ACHN (cell line): ENCODE measurements at regions not wholly inside any gene's neighbourhood (a gene's known extent, or its start where the extent isn't known, plus 50 kb on each side); places are given as distances from the start of the nearest gene placed in this dataset.
"Not testable (repeated sequence)": the region's sequence is repeated elsewhere in the genome, so short reads cannot be mapped to it uniquely, and the experiment has no call there.

Experiments used
- DNase-seq: peaks from one replicate; pipeline ENCODE4 v3.0.0-alpha.2; 2015
- in situ Hi-C: cut with HindIII; loops from 2 replicates; pipeline ENCODE4 v1.10.0; 2017; ENCODE audit warnings: low sequenced_read_pairs, low pct_ligation_motif_present, low pct_unique_long_range_greater_than_20kb

GRCh38 chr6:126963077-126963809, 155.2 kb upstream of the RSPO3 start:
- in situ Hi-C loops, result no loop called here
- no peak for DNase-seq

DNA sequence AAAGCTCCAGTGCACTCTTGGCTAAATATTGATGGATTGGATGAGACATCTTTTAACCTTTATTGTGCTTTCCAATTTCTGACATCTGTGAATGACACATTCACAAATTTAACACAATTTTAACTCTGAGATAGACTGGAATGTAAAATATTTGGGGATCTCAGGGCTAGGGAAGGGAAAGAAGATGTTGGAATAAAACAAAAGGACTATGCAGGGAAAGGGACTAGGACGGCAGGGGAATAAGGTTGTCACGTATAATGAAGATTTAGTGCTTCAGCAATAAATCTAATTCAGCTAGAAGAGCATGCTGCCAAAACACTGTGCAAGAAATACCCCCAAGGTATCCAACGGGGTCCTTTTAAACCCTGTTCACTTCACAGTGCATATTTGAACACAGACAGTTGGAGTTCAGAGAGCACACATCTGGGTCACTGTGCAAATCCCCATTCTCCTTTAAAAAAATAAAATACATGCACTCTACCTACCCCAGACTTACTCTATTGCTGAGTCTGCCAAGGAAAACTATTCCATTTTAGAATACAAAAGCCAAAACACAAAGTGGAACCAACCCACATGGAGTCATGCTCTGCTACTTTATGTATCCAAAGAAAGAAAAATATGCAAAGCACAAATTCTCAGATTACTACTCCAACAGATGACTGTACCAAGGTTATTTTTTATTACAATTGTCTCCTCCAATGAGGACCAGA, 151.0 kb upstream of the RSPO3 start:
- in situ Hi-C loops, result no loop called here
- peak; percentile 32 for DNase-seq

DNA sequence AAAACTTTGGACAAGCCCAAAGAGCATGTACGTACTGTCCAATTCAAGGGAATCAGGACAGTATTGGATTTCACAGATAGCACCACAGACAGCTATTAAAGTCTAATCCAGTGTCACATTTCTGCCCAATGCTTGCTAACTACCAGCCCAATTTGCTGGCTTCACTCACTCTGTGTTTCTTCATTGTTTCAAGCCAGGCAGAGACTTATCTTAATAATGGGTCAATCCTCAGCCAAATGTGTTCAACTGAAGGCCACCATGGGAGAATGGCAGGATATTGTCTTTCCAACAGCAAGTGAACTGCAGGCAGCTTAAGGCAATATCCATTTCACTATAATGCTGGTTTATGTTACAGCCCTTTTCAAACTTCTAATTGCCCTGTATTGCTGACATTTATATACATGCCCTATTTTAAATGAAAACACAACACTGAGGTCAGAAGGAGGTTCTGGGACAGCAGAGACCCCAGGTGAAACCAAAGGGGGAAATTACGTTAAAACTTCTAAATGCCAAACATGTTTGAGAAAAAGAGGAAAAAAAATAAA, 142.1 kb upstream of the RSPO3 start:
- in situ Hi-C loops, result no loop called here
- DNase-seq, result no peak

DNA sequence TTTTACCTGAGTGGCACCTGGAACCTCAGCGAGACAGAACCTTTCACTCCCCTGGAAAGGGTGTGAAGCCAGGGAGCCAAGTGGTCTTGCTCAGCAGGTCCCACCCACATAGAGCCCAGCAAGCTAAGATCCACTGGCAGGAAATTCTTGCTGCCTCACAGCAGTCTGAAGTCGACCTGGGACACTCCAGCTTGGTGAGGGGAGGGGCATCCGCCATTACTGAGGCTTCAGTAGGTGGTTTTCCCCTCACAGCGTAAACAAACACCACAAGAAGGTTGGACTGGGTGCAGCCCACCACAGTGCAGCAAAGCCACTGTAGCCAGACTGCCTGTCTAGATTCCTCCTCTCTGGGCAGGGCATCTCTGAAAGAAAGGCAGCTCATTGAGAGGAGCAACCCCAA, 134.7 kb upstream of the RSPO3 start:
- no peak for DNase-seq
- in situ Hi-C loops, result no loop called here

- not testable (repeated sequence) for DNase-seq
These were observed 130.3 kb upstream of the RSPO3 start for GRCh38 chr6:126988125-126988524.

GRCh38 chr6:127000631-127001030, 117.8 kb upstream of the RSPO3 start:
- in situ Hi-C loops, result no loop called here
- no peak for DNase-seq

More at GRCh38 chr6:126988125-126988524, 130.3 kb upstream of the RSPO3 start:
- in situ Hi-C loops, result not testable (repeated sequence)

DNA sequence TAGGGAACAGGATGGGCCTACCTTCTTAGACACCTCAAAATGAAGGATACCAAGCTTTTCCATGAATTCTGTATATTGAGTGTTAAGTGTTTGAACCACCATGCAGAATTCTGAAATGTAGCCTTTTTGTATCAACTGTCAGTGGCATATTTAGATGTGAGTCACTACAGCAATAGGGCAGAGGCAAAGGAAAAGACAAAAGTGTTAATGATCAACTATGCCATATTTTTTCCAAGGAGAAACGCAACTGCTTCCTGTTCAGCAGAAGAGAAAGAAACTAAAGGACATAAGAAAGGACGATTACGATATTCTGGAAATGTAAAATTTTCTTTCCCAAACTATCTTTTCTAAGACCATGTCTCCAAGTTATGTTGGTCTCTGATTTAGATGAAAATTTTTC, 104.6 kb upstream of the RSPO3 start:
- DNase-seq, result peak; percentile 83
- in situ Hi-C loops, result no loop called here

GRCh38 chr6:127015858-127016257, 102.6 kb upstream of the RSPO3 start:
- in situ Hi-C loops, result no loop called here
- no peak for DNase-seq

DNA sequence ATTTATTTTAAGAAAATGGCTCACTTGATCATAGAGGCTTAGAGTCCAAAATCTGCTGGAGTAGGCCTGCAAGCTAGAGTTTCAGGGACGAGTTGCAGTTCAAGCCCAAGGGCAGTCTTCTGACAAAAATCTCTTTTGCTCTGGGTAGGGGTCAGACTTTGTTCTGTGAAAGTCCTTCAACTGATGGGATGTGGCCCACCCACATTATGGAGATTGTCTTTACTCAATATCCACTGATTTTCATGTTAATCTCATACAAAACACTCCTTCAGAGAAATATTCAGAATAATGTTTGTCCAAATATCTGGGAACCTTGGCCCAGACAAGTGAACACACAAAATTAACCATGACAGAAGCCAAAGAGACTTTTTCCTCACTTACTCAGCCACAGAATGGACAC, 98.6 kb upstream of the RSPO3 start:
- in situ Hi-C loops, result no loop called here
- no peak for DNase-seq

- in situ Hi-C loops, result no loop called here
- DNase-seq, result no peak
These were observed 96.2 kb upstream of the RSPO3 start for GRCh38 chr6:127022302-127022701.

DNA sequence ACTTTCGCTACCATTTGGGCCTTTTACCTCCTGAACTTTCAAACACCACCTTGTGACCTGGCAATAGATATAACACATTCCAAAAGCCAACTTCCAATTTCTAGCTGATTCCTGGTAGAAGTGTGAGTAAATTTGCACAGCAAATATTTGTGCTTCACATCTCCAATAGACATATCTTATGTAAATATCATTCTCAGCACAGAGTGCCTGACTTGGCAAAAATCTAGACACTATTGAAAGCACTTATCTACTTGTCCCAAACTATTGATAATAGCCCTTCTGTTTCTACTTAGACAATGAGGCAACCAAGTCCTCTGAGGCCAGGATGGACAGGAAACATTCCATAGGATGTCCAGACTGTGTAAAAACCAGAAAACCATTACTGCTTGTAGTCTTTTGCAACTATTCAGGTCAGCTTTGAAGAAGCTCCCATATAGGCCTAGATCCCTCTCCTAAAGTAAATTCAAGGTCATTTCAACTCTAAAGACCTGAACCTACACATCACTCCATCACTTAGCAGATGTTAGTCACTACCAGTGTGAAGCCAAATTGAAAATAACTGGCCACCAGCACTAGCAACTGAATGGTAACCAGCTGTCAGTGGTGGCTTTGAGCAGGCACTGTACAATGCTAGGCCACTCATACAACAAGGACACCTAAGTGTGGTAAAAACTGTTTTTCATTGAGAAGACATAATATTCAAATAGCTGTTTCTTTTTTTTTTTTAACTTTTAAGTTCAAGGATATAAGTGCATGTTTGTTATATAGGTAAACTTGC, 95.3 kb upstream of the RSPO3 start:
- in situ Hi-C loops, result no loop called here
- no peak for DNase-seq

DNA sequence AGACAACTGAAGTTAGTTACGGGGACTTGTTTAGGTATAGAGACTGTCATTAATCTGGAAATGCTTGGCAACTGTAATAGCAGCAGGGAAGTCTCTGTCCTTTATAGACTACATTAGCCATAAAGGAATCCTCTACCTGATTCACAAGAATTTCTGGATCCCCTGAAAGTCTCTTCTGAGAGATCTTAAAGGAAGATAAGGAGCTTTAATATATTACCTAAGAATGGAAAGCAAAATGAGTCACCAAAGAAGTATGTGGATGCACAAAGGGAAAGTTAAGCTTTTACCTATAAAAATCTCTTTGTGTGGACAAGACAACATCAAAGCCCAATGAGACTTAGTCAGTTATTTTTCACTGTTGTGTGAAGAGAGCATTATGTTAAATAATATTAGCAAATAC, 92.2 kb upstream of the RSPO3 start:
- peak; percentile 72 for DNase-seq
- in situ Hi-C loops, result no loop called here

- DNase-seq, result no peak
- in situ Hi-C loops, result no loop called here
These were observed 88.4 kb upstream of the RSPO3 start for GRCh38 chr6:127030111-127030510.

GRCh38 chr6:127030836-127031235, 87.6 kb upstream of the RSPO3 start:
- in situ Hi-C loops, result no loop called here

GRCh38 chr6:127031511-127031910, 87.0 kb upstream of the RSPO3 start:
- no peak for DNase-seq
- in situ Hi-C loops, result no loop called here

More at GRCh38 chr6:127030836-127031235, 87.6 kb upstream of the RSPO3 start:
- DNase-seq, result no peak

DNA sequence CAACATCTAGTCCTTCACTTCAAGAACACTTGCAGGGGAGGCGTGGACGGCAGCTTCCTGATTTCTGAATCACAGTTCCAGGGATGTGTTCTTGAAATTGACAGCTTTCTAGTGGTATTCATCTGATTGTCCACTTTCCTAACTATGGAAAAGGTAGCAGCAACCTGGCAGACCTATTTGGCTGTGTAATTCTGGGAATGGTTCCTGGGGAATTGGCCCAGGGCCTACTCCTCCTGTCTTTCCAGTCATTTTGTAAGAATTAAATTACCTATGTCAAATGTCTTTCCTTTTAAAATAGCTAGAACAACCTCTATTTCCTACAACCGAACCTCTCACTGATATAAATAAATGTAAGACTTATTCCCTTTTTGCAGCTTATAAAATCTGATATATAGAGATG, 85.5 kb upstream of the RSPO3 start:
- no peak for DNase-seq
- in situ Hi-C loops, result no loop called here

GRCh38 chr6:127051571-127052260, 66.8 kb upstream of the RSPO3 start:
- no peak for DNase-seq
- in situ Hi-C loops, result no loop called here

DNA sequence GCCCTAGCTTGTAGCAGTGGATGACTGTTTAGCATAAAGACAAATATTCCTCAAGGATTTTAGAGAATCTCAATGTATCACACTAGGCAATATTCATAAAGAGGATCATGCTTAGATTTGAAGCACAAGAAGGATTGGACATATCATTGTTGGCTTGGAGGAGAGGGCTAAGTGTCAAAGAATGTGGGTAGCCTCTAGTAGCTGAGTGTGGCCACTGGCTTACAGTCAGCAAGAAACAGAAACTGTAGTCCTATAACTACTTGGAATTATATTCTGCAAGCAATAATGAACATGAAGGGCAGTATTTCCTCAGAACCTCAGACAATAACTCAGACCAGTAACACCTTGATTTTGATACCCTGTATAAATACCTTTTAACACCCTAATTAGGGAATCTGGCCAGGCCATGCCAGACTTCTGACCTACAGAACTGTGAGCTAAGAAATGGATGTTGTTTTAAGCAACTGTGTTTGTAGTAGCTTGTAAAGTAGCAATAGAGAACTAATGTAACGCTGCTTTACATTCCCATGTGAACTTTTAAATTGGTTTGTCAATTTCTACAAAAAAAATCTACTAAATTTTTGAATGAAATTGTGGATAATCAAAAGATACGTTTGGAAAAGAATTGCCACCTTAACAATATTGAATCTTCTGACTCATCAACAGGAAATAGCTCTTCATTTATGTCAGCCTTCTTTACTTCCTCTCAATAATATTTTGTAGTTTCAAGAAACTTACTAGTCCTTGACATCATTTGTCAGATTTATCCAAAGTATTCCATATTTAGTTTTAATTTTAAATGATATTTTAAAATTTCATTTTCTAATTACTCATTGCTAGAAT, 65.2 kb upstream of the RSPO3 start:
- in situ Hi-C loops, result no loop called here
- DNase-seq, result peak; percentile 18
